ENCODE measurements at regions not wholly inside any gene's neighbourhood (a gene's known extent, or its start where the extent isn't known, plus 50 kb on each side); places are given as distances from the start of the nearest gene placed in this dataset.

- DNase-seq: no peak
Observed at GRCh38 chr7:41877118-41877517, 174.2 kb upstream of the INHBA start.

- no peak for DNase-seq
Observed at GRCh38 chr7:41875513-41875912, 172.6 kb upstream of the INHBA start.

- no peak for DNase-seq
Observed at GRCh38 chr7:41874201-41874785, 171.4 kb upstream of the INHBA start.

- DNase-seq: no peak
Observed at GRCh38 chr7:41873741-41874140, 170.9 kb upstream of the INHBA start.

GRCh38 chr7:41872966-41873365 is 170.1 kb upstream of the INHBA start:
- DNase-seq: no peak

GRCh38 chr7:41870461-41871138 is 167.7 kb upstream of the INHBA start:
- DNase-seq: no peak

GRCh38 chr7:41869997-41870396 is 167.1 kb upstream of the INHBA start:
- no peak for DNase-seq

GRCh38 chr7:41869596-41869995 is 166.7 kb upstream of the INHBA start:
- DNase-seq: no peak

GRCh38 chr7:41869091-41869490 is 166.2 kb upstream of the INHBA start:
- no peak for DNase-seq

- no peak for DNase-seq
Observed at GRCh38 chr7:41867639-41868280, 164.9 kb upstream of the INHBA start.

GRCh38 chr7:41862261-41862660 is 159.4 kb upstream of the INHBA start:
- no peak for DNase-seq

GRCh38 chr7:41861642-41862041 is 158.8 kb upstream of the INHBA start:
- DNase-seq: no peak

GRCh38 chr7:41858201-41858600 is 155.3 kb upstream of the INHBA start:
- DNase-seq: no peak

GRCh38 chr7:41855798-41856197 is 152.9 kb upstream of the INHBA start:
- DNase-seq: no peak

- no peak for DNase-seq
Observed at GRCh38 chr7:41847606-41848005, 144.7 kb upstream of the INHBA start.

- DNase-seq: no peak
Observed at GRCh38 chr7:41847151-41847550, 144.3 kb upstream of the INHBA start.

- no peak for DNase-seq
Observed at GRCh38 chr7:41842956-41843355, 140.1 kb upstream of the INHBA start.

GRCh38 chr7:41837916-41838315 is 135.0 kb upstream of the INHBA start:
- no peak for DNase-seq

GRCh38 chr7:41835976-41836530 is 133.2 kb upstream of the INHBA start:
- no peak for DNase-seq

- DNase-seq: no peak
Observed at GRCh38 chr7:41834805-41835694, 132.2 kb upstream of the INHBA start.

- no peak for DNase-seq
Observed at GRCh38 chr7:41832941-41833340, 130.1 kb upstream of the INHBA start.

GRCh38 chr7:41830271-41830670 is 127.4 kb upstream of the INHBA start:
- no peak for DNase-seq

GRCh38 chr7:41828911-41829310 is 126.0 kb upstream of the INHBA start:
- no peak for DNase-seq

All from activated CD4-positive, alpha-beta T cell treated with anti-CD3 and anti-CD28 coated beads, Interleukin-2, amount 50 U/mL, for 48 hours (primary cell).